GM23338 (cell line): ENCODE measurements at regions not wholly inside any gene's neighbourhood (a gene's known extent, or its start where the extent isn't known, plus 50 kb on each side); places are given as distances from the start of the nearest gene placed in this dataset.

ENCODE experiments used
- ATAC-seq: fragments of 200-7000 bp; cut with Tn5 transposase; 3 replicates; pipeline ENCODE4 v1.9.1; 2020
- DNase-seq: peaks from one replicate; pipeline ENCODE4 v3.0.0-alpha.2; 2015; ENCODE audit warnings: low spot score
- H2AFZ ChIP-seq: fragments of 200-600 bp; sonication (generic); 2 replicates; pipeline ENCODE4 v1.8.0; 2016; ENCODE audit warnings: antibody characterized with exemption, mild to moderate bottlenecking, moderate library complexity
- H3F3A ChIP-seq: fragments of 200-600 bp; sonication (generic); replicated peaks from 2 replicates; pipeline ENCODE4 v1.8.0; 2017; ENCODE audit warnings: antibody characterized with exemption, mixed run types, low read depth
- H3K27ac ChIP-seq: fragments of 200-600 bp; sonication (generic); 2 replicates; pipeline ENCODE4 v1.6.1; 2016; ENCODE audit warnings: low read depth
- H3K27me3 ChIP-seq: fragments of 200-600 bp; sonication (generic); 2 replicates; pipeline ENCODE4 v1.8.0; 2016; ENCODE audit warnings: mild to moderate bottlenecking, mixed run types, moderate library complexity; ENCODE audit not compliant: insufficient read depth
- H3K36me3 ChIP-seq: fragments of 200-600 bp; sonication (generic); 2 replicates; pipeline ENCODE4 v1.8.0; 2016; ENCODE audit warnings: mild to moderate bottlenecking; ENCODE audit not compliant: insufficient read depth
- H3K4me1 ChIP-seq: fragments of 200-600 bp; sonication (generic); 2 replicates; pipeline ENCODE4 v1.8.0; 2016; ENCODE audit warnings: mild to moderate bottlenecking, moderate library complexity; ENCODE audit not compliant: insufficient read depth
- H3K4me2 ChIP-seq: fragments of 200-600 bp; sonication (generic); 2 replicates; pipeline ENCODE4 v1.7.1; 2017; ENCODE audit warnings: mixed run types
- H3K4me3 ChIP-seq: fragments of 200-600 bp; sonication (generic); 2 replicates; pipeline ENCODE4 v1.6.1; 2016; ENCODE audit warnings: mixed run types
- H3K79me2 ChIP-seq: fragments of 200-600 bp; sonication (generic); replicated peaks from 2 replicates; pipeline ENCODE4 v1.8.0; 2017; ENCODE audit warnings: mild to moderate bottlenecking; ENCODE audit not compliant: insufficient read depth
- H3K9me2 ChIP-seq: fragments of 200-600 bp; sonication (generic); 2 replicates; pipeline ENCODE4 v1.8.0; 2017; ENCODE audit not compliant: insufficient read depth
- H4K20me1 ChIP-seq: fragments of 200-600 bp; sonication (generic); replicated peaks from 2 replicates; pipeline ENCODE4 v1.8.0; 2017; ENCODE audit warnings: mild to moderate bottlenecking; ENCODE audit not compliant: insufficient read depth
- H3K27ac Mint-ChIP-seq: 2 replicates; pipeline ENCODE4 v1.8.0; 2020; ENCODE audit warnings: inconsistent platforms, mild to moderate bottlenecking, moderate library complexity, mixed read lengths
- H3K27me3 Mint-ChIP-seq: 3 replicates; pipeline ENCODE4 v1.8.0; 2022; ENCODE audit warnings: low read depth, mild to moderate bottlenecking, moderate library complexity, mixed read lengths, inconsistent platforms; ENCODE audit not compliant: insufficient read depth, poor library complexity
- H3K36me3 Mint-ChIP-seq: 3 replicates; pipeline ENCODE4 v1.8.0; 2021; ENCODE audit warnings: low read depth, mild to moderate bottlenecking, inconsistent platforms, moderate library complexity, mixed read lengths
- H3K4me1 Mint-ChIP-seq: 3 replicates; pipeline ENCODE4 v1.8.0; 2020; ENCODE audit warnings: mild to moderate bottlenecking, inconsistent platforms, mixed read lengths
- H3K4me3 Mint-ChIP-seq: 3 replicates; pipeline ENCODE4 v1.8.0; 2021; ENCODE audit warnings: moderate library complexity, mild to moderate bottlenecking, inconsistent platforms, mixed read lengths
- H3K9me3 Mint-ChIP-seq: 3 replicates; pipeline ENCODE4 v1.8.0; 2020; ENCODE audit warnings: moderate library complexity, mild to moderate bottlenecking, inconsistent platforms, mixed read lengths
- CREB1 ChIP-seq: fragments of 250-450 bp; sonication (Bioruptor Pico); IDR thresholded peaks from 2 replicates; pipeline ENCODE4 v1.5.0; 2020; ENCODE audit warnings: low read depth, mild to moderate bottlenecking, moderate library complexity
- CTCF ChIP-seq, 2 experiments: fragments of 200-600 bp in 1 of 2; sonication (generic) in 1 of 2; conservative IDR thresholded peaks; 2 replicates each; pipeline versions ENCODE4 v1.5.1 to v1.6.1; 2016 to 2017; ENCODE audit warnings: antibody characterized with exemption in 2 of 2, low read depth in 2 of 2, mild to moderate bottlenecking in 2 of 2, moderate library complexity in 1 of 2
- ETS1 ChIP-seq: IDR thresholded peaks from 2 replicates; pipeline ENCODE4 v1.6.1; 2016; ENCODE audit warnings: antibody characterized with exemption
- EZH2 ChIP-seq: fragments of 200-600 bp; sonication (generic); IDR thresholded peaks from one replicate; pipeline ENCODE4 v1.8.0; 2017; ENCODE audit warnings: antibody characterized with exemption, mild to moderate bottlenecking, low read depth; ENCODE audit not compliant: unreplicated experiment
- EZH2phosphoT487 ChIP-seq: fragments of 200-600 bp; sonication (generic); IDR thresholded peaks from one replicate; pipeline ENCODE4 v1.8.1; 2018; ENCODE audit warnings: antibody characterized with exemption; ENCODE audit not compliant: unreplicated experiment
- JUNB ChIP-seq: IDR thresholded peaks from one replicate; pipeline ENCODE4 v1.6.1; 2016; ENCODE audit warnings: antibody characterized with exemption; ENCODE audit not compliant: unreplicated experiment
- NANOG ChIP-seq: IDR thresholded peaks from 2 replicates; pipeline ENCODE4 v1.6.1; 2016; ENCODE audit warnings: antibody characterized with exemption, borderline replicate concordance
- POLR2AphosphoS5 ChIP-seq: IDR thresholded peaks from 2 replicates; pipeline ENCODE4 v1.6.1; 2016; ENCODE audit warnings: antibody characterized with exemption, low read depth
- REST ChIP-seq: IDR thresholded peaks from one replicate; pipeline ENCODE4 v1.6.1; 2018; ENCODE audit warnings: antibody characterized with exemption; ENCODE audit not compliant: unreplicated experiment
- STAT1 ChIP-seq: IDR thresholded peaks from one replicate; pipeline ENCODE4 v1.6.1; 2016; ENCODE audit warnings: antibody characterized with exemption; ENCODE audit not compliant: unreplicated experiment
- ZNF114 ChIP-seq: fragments of 250-450 bp; sonication (Bioruptor Pico); IDR thresholded peaks from 2 replicates; pipeline ENCODE4 v1.5.0; 2020; ENCODE audit warnings: mild to moderate bottlenecking, moderate library complexity
- ZNF331 ChIP-seq: fragments of 250-450 bp; sonication (Bioruptor Pico); IDR thresholded peaks from 2 replicates; pipeline ENCODE4 v1.5.0; 2020; ENCODE audit warnings: low read depth, mild to moderate bottlenecking, moderate library complexity
- ZNF462 ChIP-seq: fragments of 250-450 bp; sonication (Bioruptor Pico); IDR thresholded peaks from 2 replicates; pipeline ENCODE4 v1.5.0; 2020; ENCODE audit warnings: mild to moderate bottlenecking, moderate library complexity

GRCh38 chrX:137999552-137999951 lies 433.6 kb downstream of the ZIC3 start:
- Mint-ChIP-seq H3K4me3 (no peak overlapping the region), H3K27ac (no peak overlapping the region), H3K27me3 (peaks cover 5% of the 10 kb centered on the region), H3K36me3 (no peaks in the 10 kb centered on the region), H3K9me3 (no peaks in the 10 kb centered on the region), H3K4me1 (peaks cover 22% of the 10 kb centered on the region)
- DNase-seq (no peak), ATAC-seq (no peak)
- Histone ChIP-seq H3K4me3 (no peak overlapping the region), H3K9me2 (no peaks in the 10 kb centered on the region), H4K20me1 (no peaks in the 10 kb centered on the region), H3K27me3 (no peaks in the 10 kb centered on the region), H3K36me3 (no peaks in the 10 kb centered on the region), H3K4me2 (peak overlapping the region; percentile 35; the same call in 1 of the 2 replicates), H3K27ac (no peak overlapping the region), H3K79me2 (no peaks in the 10 kb centered on the region), H3F3A (no peaks in the 10 kb centered on the region), H2AFZ (peak overlapping the region; percentile 69), H3K4me1 (peaks cover 15% of the 10 kb centered on the region)
- TF ChIP-seq ETS1 (no peak), ZNF331 (CRISPR knock-in tag) (no peak), REST (no peak), CREB1 (CRISPR knock-in tag) (no peak), ZNF114 (no peak), NANOG (no peak), EZH2phosphoT487 (no peak), ZNF462 (no peak), JUNB (no peak), EZH2 (no peak), POLR2AphosphoS5 (no peak), CTCF (conservative IDR thresholded peaks at IDR 0.05; ENCODE audit: low read depth in 2 of 2) (no peak), STAT1 (no peak)
